Epithelial cell of prostate (primary cell): ENCODE measurements at regions not wholly inside any gene's neighbourhood (a gene's known extent, or its start where the extent isn't known, plus 50 kb on each side); places are given as distances from the start of the nearest gene placed in this dataset.

ENCODE experiments used
- DNase-seq: peaks from one replicate; pipeline ENCODE4 v3.0.0-alpha.2; 2011; ENCODE audit warnings: low read depth, low spot score
- H3K27ac ChIP-seq: fragments of 450-650 bp; 2 replicates; pipeline ENCODE4 v1.5.1; 2017; ENCODE audit warnings: mild to moderate bottlenecking

GRCh38 chrY:21370494-21370893, 140.6 kb upstream of the RBMY1B start:
- no peak overlapping the region for H3K27ac ChIP-seq
- no peak for DNase-seq

GRCh38 chrY:21394116-21394515, 117.0 kb upstream of the RBMY1B start:
- no peak overlapping the region for H3K27ac ChIP-seq
- DNase-seq, result no peak

GRCh38 chrY:21422221-21422620, 88.9 kb upstream of the RBMY1B start:
- H3K27ac ChIP-seq, result no peak overlapping the region
- DNase-seq, result peak; percentile 1

GRCh38 chrY:21440536-21440935, 70.6 kb upstream of the RBMY1B start:
- no peak for DNase-seq

GRCh38 chrY:21453644-21454043, 57.5 kb upstream of the RBMY1B start:
- DNase-seq, result no peak
- H3K27ac ChIP-seq, result no peak overlapping the region

More at GRCh38 chrY:21440536-21440935, 70.6 kb upstream of the RBMY1B start:
- H3K27ac ChIP-seq, result no peak overlapping the region

- H3K27ac ChIP-seq, result no peak overlapping the region
- no peak for DNase-seq
Observed at GRCh38 chrY:21454133-21454532, 57.0 kb upstream of the RBMY1B start.

- no peak overlapping the region for H3K27ac ChIP-seq
- DNase-seq, result no peak
Observed at GRCh38 chrY:21459648-21460047, 51.5 kb upstream of the RBMY1B start.
